Thyroid gland (tissue), 4 donors: ENCODE measurements at regions not wholly inside any gene's neighbourhood (a gene's known extent, or its start where the extent isn't known, plus 50 kb on each side); places are given as distances from the start of the nearest gene placed in this dataset.

Experiments
- DNase-seq, 2 donors: peaks; one replicate each; pipeline ENCODE4 v3.0.0-alpha.2; 2019
- H3K27ac ChIP-seq, 3 donors: fragments of 200-600 bp; sonication (generic); 1 replicate in 2 of 3; 2 replicates in 1 of 3; pipeline ENCODE4 v1.5.1; 2016 to 2019; ENCODE audit warnings: mild to moderate bottlenecking in 1 of 3, moderate library complexity in 1 of 3
- H3K27me3 ChIP-seq: fragments of 200-600 bp; sonication (generic); one replicate; pipeline ENCODE4 v1.5.1; 2019
- H3K36me3 ChIP-seq, 2 donors: fragments of 200-600 bp; sonication (generic); one replicate each; pipeline ENCODE4 v1.5.1; 2016 to 2019
- H3K4me1 ChIP-seq, 2 donors: fragments of 200-600 bp; sonication (generic); one replicate each; pipeline ENCODE4 v1.5.1; 2017 to 2019
- H3K4me3 ChIP-seq, 3 donors: fragments of 200-600 bp; sonication (generic); replicated peaks in 1 of 3; 1 replicate in 2 of 3; 2 replicates in 1 of 3; pipeline ENCODE4 v1.5.1; 2016; ENCODE audit warnings: mild to moderate bottlenecking in 1 of 3
- H3K9me3 ChIP-seq: fragments of 200-600 bp; sonication (generic); one replicate; pipeline ENCODE4 v1.5.1; 2017
- CTCF ChIP-seq, 6 experiments: fragments of 200-600 bp in 3 of 6; fragments of 450-650 bp in 3 of 6; sonication (generic) in 3 of 6; IDR thresholded peaks; one replicate each; pipeline ENCODE4 v1.5.1; 2016 to 2019; ENCODE audit warnings: antibody characterized with exemption in 6 of 6, mild to moderate bottlenecking in 2 of 6, inconsistent platforms in 1 of 6, moderate library complexity in 1 of 6
- POLR2A ChIP-seq, 2 donors: fragments of 450-650 bp; IDR thresholded peaks; one replicate each; pipeline ENCODE4 v1.6.1; 2017; ENCODE audit warnings: antibody characterized with exemption in 2 of 2, mild to moderate bottlenecking in 2 of 2, moderate library complexity in 1 of 2
- WGBS, 2 donors: methylation state at CpG; one replicate each; pipeline ENCODE4 v1.1.5; 2017; 5-methylcytosine and 5-hydroxymethylcytosine counted together
- intact Hi-C: fragments of 100-400 bp; cut with DNase I; formaldehyde crosslinking; loops from one replicate; pipeline ENCODE4 v1.15.1; 2023

- Histone ChIP-seq H3K9me3 (no peaks in the 10 kb centered on the region), H3K4me1 (no peaks in the 10 kb centered on the region), H3K36me3 (no peaks in the 10 kb centered on the region), H3K4me3 (no peak overlapping the region), H3K27me3 (no peaks in the 10 kb centered on the region), H3K27ac (no peak overlapping the region)
- WGBS, 2 donors = 92 to 93% methylated on average over 5 of the region's 5 CpGs
- TF ChIP-seq POLR2A (IDR thresholded peaks at IDR 0.05) (no peak), CTCF (IDR thresholded peaks at IDR 0.05) (no peak)
- no peak for DNase-seq
- intact Hi-C loops = no loop called here
These were observed 228.4 kb upstream of the RHOBTB1 start for GRCh38 chr10:61172182-61172926.

- intact Hi-C loops = no loop called here
- H3K27me3 ChIP-seq = no peaks in the 10 kb centered on the region
- H3K27ac ChIP-seq = no peak overlapping the region
- WGBS, 2 donors = 80 to 81% methylated on average over 2 of the region's 2 CpGs
- no peaks in the 10 kb centered on the region for H3K9me3 ChIP-seq
- no peaks in the 10 kb centered on the region for H3K4me1 ChIP-seq
- H3K4me3 ChIP-seq = no peak overlapping the region
- no peaks in the 10 kb centered on the region for H3K36me3 ChIP-seq
- no peak for DNase-seq
- TF ChIP-seq CTCF (IDR thresholded peaks at IDR 0.05) (no peak), POLR2A (IDR thresholded peaks at IDR 0.05) (no peak)
These were observed 226.6 kb upstream of the RHOBTB1 start for GRCh38 chr10:61170594-61170993.

GRCh38 chr10:61169294-61169693 is 225.3 kb upstream of the RHOBTB1 start:
- no peak overlapping the region for H3K4me3 ChIP-seq
- TF ChIP-seq CTCF (IDR thresholded peaks at IDR 0.05) (no peak), POLR2A (IDR thresholded peaks at IDR 0.05) (no peak)
- intact Hi-C loops = no loop called here
- no peaks in the 10 kb centered on the region for H3K4me1 ChIP-seq
- no peak overlapping the region for H3K27ac ChIP-seq
- no peaks in the 10 kb centered on the region for H3K27me3 ChIP-seq
- DNase-seq = no peak
- no peaks in the 10 kb centered on the region for H3K9me3 ChIP-seq
- no peaks in the 10 kb centered on the region for H3K36me3 ChIP-seq

- DNase-seq = no peak
- Histone ChIP-seq H3K36me3 (no peaks in the 10 kb centered on the region), H3K9me3 (no peaks in the 10 kb centered on the region), H3K27ac (no peak overlapping the region), H3K27me3 (no peaks in the 10 kb centered on the region), H3K4me1 (no peaks in the 10 kb centered on the region), H3K4me3 (no peak overlapping the region)
- TF ChIP-seq POLR2A (IDR thresholded peaks at IDR 0.05) (no peak), CTCF (IDR thresholded peaks at IDR 0.05) (no peak)
- 94 to 96% methylated on average over 1 of the region's 1 CpG for WGBS, 2 donors
- intact Hi-C loops = no loop called here
These were observed 222.5 kb upstream of the RHOBTB1 start for GRCh38 chr10:61166489-61166888.

- no peak for DNase-seq
- no peak overlapping the region for H3K4me3 ChIP-seq
- H3K4me1 ChIP-seq = no peaks in the 10 kb centered on the region
- no peaks in the 10 kb centered on the region for H3K36me3 ChIP-seq
- intact Hi-C loops = no loop called here
- no peak for TF ChIP-seq POLR2A (IDR thresholded peaks at IDR 0.05)
- no peak for TF ChIP-seq CTCF (IDR thresholded peaks at IDR 0.05)
- no peak overlapping the region for H3K27ac ChIP-seq
- no peaks in the 10 kb centered on the region for H3K9me3 ChIP-seq
- no peaks in the 10 kb centered on the region for H3K27me3 ChIP-seq
These were observed 222.1 kb upstream of the RHOBTB1 start for GRCh38 chr10:61166065-61166464.
